Gastrocnemius medialis (tissue), 4 donors: ENCODE measurements at regions not wholly inside any gene's neighbourhood (a gene's known extent, or its start where the extent isn't known, plus 50 kb on each side); places are given as distances from the start of the nearest gene placed in this dataset.

ENCODE experiments used
- CTCF ChIP-seq, 5 experiments: fragments of 450-650 bp in 3 of 5; fragments of 200-600 bp in 2 of 5; sonication (generic) in 2 of 5; IDR thresholded peaks in 4 of 5; conservative IDR thresholded peaks in 1 of 5; 1 replicate in 4 of 5; 2 replicates in 1 of 5; pipeline ENCODE4 v1.5.1; 2016 to 2019; ENCODE audit warnings: antibody characterized with exemption in 5 of 5, mild to moderate bottlenecking in 3 of 5, moderate library complexity in 3 of 5
- POLR2A ChIP-seq, 2 donors: fragments of 450-650 bp; IDR thresholded peaks; one replicate each; pipeline ENCODE4 v1.6.1; 2017; ENCODE audit warnings: antibody characterized with exemption in 2 of 2, mild to moderate bottlenecking in 2 of 2, moderate library complexity in 2 of 2

GRCh38 chr3:124605781-124606579 lies 124.3 kb upstream of the UMPS start:
- TF ChIP-seq CTCF (IDR thresholded peaks at IDR 0.05 in 4 of 5, conservative IDR thresholded peaks at IDR 0.05 in 1 of 5) (no peak), POLR2A (IDR thresholded peaks at IDR 0.05) (no peak)
